HEK293 (cell line): ENCODE measurements at regions not wholly inside any gene's neighbourhood (a gene's known extent, or its start where the extent isn't known, plus 50 kb on each side); places are given as distances from the start of the nearest gene placed in this dataset.
A peak's percentile ranks its signal among the peaks of the same experiment; 100 is the strongest.

Experiments used
- YY1 ChIP-seq: fragments of 450-650 bp; formaldehyde crosslinking; IDR thresholded peaks from 2 replicates; pipeline ENCODE4 v1.5.1; 2018; ENCODE audit warnings: missing biosample characterization, missing genetic modification characterization
- TF ChIP-seq, protein P1 (sequence below): fragments of 450-650 bp; formaldehyde crosslinking; IDR thresholded peaks from 2 replicates; pipeline ENCODE4 v1.5.1; 2016; ENCODE audit warnings: missing biosample characterization, missing genetic modification characterization
- TF ChIP-seq, protein P2 (sequence below): fragments of 450-650 bp; formaldehyde crosslinking; IDR thresholded peaks from 2 replicates; pipeline ENCODE4 v1.5.1; 2017; ENCODE audit warnings: missing biosample characterization, missing genetic modification characterization
- TF ChIP-seq, protein P3 (sequence below): fragments of 450-650 bp; IDR thresholded peaks from 2 replicates; pipeline ENCODE4 v1.5.1; 2018; ENCODE audit warnings: missing biosample characterization, mild to moderate bottlenecking, missing genetic modification characterization

DNA sequence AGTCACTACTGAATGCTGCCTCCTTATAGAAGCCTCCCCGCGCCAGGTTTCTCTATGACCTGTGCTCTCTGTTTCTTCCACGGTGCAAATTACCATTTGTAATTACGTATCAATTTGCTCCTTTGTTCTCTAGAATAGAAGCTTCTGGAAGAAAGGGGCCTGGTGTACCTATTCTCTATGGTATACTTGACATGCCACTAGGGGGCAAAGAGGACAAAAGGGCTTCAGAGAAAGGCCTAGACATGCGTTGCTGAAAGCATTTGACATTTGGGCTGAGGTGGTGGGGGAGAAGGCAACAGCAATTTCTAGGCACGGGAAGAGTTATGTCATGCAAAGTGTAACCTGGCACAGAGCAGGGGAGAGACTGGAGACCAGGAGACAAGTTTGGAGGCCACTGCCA, 148.7 kb downstream of the WDR11 start:
- TF ChIP-seq, protein P1, sequence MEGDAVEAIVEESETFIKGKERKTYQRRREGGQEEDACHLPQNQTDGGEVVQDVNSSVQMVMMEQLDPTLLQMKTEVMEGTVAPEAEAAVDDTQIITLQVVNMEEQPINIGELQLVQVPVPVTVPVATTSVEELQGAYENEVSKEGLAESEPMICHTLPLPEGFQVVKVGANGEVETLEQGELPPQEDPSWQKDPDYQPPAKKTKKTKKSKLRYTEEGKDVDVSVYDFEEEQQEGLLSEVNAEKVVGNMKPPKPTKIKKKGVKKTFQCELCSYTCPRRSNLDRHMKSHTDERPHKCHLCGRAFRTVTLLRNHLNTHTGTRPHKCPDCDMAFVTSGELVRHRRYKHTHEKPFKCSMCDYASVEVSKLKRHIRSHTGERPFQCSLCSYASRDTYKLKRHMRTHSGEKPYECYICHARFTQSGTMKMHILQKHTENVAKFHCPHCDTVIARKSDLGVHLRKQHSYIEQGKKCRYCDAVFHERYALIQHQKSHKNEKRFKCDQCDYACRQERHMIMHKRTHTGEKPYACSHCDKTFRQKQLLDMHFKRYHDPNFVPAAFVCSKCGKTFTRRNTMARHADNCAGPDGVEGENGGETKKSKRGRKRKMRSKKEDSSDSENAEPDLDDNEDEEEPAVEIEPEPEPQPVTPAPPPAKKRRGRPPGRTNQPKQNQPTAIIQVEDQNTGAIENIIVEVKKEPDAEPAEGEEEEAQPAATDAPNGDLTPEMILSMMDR, result peak; percentile 30; the same call in 1 of the 2 replicates
- TF ChIP-seq, protein P2, sequence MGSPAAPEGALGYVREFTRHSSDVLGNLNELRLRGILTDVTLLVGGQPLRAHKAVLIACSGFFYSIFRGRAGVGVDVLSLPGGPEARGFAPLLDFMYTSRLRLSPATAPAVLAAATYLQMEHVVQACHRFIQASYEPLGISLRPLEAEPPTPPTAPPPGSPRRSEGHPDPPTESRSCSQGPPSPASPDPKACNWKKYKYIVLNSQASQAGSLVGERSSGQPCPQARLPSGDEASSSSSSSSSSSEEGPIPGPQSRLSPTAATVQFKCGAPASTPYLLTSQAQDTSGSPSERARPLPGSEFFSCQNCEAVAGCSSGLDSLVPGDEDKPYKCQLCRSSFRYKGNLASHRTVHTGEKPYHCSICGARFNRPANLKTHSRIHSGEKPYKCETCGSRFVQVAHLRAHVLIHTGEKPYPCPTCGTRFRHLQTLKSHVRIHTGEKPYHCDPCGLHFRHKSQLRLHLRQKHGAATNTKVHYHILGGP, result no peak
- no peak for TF ChIP-seq YY1 (tag by site-specific recombination)
- TF ChIP-seq, protein P3, sequence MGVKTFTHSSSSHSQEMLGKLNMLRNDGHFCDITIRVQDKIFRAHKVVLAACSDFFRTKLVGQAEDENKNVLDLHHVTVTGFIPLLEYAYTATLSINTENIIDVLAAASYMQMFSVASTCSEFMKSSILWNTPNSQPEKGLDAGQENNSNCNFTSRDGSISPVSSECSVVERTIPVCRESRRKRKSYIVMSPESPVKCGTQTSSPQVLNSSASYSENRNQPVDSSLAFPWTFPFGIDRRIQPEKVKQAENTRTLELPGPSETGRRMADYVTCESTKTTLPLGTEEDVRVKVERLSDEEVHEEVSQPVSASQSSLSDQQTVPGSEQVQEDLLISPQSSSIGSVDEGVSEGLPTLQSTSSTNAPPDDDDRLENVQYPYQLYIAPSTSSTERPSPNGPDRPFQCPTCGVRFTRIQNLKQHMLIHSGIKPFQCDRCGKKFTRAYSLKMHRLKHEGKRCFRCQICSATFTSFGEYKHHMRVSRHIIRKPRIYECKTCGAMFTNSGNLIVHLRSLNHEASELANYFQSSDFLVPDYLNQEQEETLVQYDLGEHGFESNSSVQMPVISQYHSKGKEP (tag by site-specific recombination), result no peak
